Epithelial cell of esophagus (primary cell): ENCODE measurements at regions not wholly inside any gene's neighbourhood (a gene's known extent, or its start where the extent isn't known, plus 50 kb on each side); places are given as distances from the start of the nearest gene placed in this dataset.
A peak's percentile ranks its signal among the peaks of the same experiment; 100 is the strongest.

Experiments used
- DNase-seq: peaks from one replicate; pipeline ENCODE4 v3.0.0; 2010; ENCODE audit warnings: low read depth
- H3K4me3 ChIP-seq: 2 replicates; pipeline ENCODE4 v1.5.1; 2011; ENCODE audit warnings: mild to moderate bottlenecking, low read length, control low read depth
- TF ChIP-seq, protein P1 (sequence below): IDR thresholded peaks from 2 replicates; pipeline ENCODE4 v1.5.1; 2011; ENCODE audit warnings: low read depth, mild to moderate bottlenecking, low read length, control low read depth, inconsistent platforms; ENCODE audit not compliant: insufficient read depth; ENCODE audit errors: missing control alignments

- TF ChIP-seq, protein P1, sequence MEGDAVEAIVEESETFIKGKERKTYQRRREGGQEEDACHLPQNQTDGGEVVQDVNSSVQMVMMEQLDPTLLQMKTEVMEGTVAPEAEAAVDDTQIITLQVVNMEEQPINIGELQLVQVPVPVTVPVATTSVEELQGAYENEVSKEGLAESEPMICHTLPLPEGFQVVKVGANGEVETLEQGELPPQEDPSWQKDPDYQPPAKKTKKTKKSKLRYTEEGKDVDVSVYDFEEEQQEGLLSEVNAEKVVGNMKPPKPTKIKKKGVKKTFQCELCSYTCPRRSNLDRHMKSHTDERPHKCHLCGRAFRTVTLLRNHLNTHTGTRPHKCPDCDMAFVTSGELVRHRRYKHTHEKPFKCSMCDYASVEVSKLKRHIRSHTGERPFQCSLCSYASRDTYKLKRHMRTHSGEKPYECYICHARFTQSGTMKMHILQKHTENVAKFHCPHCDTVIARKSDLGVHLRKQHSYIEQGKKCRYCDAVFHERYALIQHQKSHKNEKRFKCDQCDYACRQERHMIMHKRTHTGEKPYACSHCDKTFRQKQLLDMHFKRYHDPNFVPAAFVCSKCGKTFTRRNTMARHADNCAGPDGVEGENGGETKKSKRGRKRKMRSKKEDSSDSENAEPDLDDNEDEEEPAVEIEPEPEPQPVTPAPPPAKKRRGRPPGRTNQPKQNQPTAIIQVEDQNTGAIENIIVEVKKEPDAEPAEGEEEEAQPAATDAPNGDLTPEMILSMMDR: no peak
- no peak overlapping the region for H3K4me3 ChIP-seq
- peak; percentile 81 for DNase-seq
Observed at GRCh38 chr4:54152846-54153600, 53.1 kb downstream of the GSX2 start.

DNA sequence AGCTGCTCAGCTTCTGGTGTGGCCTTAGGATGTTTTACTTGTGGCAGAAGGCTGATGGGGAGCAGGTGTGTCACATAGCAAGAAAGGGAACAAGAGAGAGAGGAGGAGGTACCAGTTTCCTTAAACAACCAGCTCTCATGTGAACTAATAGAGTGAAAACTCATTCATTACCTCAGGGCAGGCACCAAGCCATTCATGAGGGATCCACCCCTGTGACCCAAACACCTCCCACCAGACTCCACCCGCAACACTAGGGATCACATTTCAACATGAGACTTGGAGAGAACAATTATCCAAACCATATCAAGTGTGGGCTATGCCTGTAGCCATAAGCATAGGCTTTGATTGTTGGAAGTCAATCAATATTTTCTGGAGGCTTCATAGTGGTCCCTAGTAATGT, 56.0 kb downstream of the GSX2 start:
- H3K4me3 ChIP-seq: no peak overlapping the region
- TF ChIP-seq, protein P1: no peak
- DNase-seq: peak; percentile 54

GRCh38 chr4:54157606-54158005, 57.6 kb downstream of the GSX2 start:
- DNase-seq: no peak
- TF ChIP-seq, protein P1: no peak
- no peak overlapping the region for H3K4me3 ChIP-seq

DNA sequence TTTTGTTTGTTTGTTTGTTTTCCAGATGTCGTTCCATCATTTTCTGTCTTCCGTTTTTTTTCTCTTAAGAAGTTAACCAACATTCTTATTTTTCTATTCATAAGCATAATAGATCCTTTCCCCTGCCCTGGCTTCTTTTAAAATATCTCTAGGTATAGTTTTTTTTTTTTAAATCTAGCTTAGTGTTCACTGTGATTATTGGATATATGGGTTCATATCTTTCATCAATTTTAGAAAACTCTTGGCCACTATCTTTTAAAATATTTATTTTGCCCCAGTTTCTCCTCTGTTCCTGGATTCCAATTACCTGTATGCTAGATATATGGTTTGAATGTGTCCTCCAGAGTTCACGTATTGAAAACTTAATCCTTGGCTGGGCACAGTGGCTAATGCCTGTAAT, 59.6 kb downstream of the GSX2 start:
- no peak for DNase-seq
- no peak overlapping the region for H3K4me3 ChIP-seq
- TF ChIP-seq, protein P1: no peak

DNA sequence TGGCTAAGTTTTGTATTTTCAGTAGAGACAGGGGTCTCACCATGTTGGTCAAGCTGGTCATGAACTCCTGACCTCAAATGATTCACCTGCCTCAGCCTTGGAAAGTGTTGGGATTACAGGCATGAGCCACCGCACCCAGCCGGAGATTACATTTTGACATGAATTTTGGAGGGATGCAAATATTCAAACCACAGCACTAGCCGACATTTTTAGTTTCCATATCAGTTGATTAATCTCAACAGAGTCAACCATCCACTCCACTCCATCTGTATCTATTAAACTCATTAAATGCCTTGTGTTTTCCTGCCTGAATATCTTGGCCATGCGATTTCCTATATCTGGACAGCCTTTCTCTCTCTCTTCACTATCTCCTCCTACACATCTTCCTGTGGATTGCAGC, 64.1 kb upstream of the PDGFRA start:
- DNase-seq: no peak
- TF ChIP-seq, protein P1: no peak
- H3K4me3 ChIP-seq: no peak overlapping the region

- TF ChIP-seq, protein P1: no peak
- no peak overlapping the region for H3K4me3 ChIP-seq
- peak; percentile 81 for DNase-seq
Observed at GRCh38 chr4:54165438-54165837, 63.7 kb upstream of the PDGFRA start.

DNA sequence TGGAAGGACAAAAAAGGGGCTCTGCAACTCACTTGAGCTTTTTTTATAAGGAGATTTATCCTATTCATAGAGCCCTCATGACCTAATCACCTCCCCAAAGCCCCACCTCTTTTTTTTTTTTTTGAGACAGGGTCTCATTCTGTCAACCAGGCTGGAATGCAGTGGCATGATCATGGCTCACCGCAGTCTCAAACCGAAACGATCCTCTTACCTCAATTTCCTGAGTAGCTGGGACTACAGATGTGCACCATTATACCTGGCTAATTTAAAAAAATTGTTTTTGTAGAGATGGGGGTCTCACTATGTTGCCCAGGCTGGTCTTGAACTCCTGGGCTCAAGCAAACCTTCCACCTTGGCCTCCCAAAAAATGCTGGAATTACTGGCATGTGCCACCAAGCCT, 61.6 kb upstream of the PDGFRA start:
- H3K4me3 ChIP-seq: no peak overlapping the region
- TF ChIP-seq, protein P1: no peak
- no peak for DNase-seq
